Mesothelial cell of epicardium (in vitro differentiated cells): ENCODE measurements at regions not wholly inside any gene's neighbourhood (a gene's known extent, or its start where the extent isn't known, plus 50 kb on each side); places are given as distances from the start of the nearest gene placed in this dataset.
A peak's percentile ranks its signal among the peaks of the same experiment; 100 is the strongest.

Experiments used
- DNase-seq, 2 experiments: peaks; one replicate each; pipeline ENCODE4 v3.0.0; 2021; ENCODE audit warnings: low spot score in 2 of 2; ENCODE audit not compliant: unreplicated experiment in 2 of 2
- H3K27ac Mint-ChIP-seq: 2 replicates; pipeline ENCODE4 v1.8.0; 2021; ENCODE audit warnings: mixed read lengths
- H3K27me3 Mint-ChIP-seq: 2 replicates; pipeline ENCODE4 v1.8.0; 2021; ENCODE audit warnings: low read depth, mixed read lengths
- H3K36me3 Mint-ChIP-seq: 2 replicates; pipeline ENCODE4 v1.8.0; 2021; ENCODE audit warnings: mixed read lengths
- H3K4me1 Mint-ChIP-seq: 2 replicates; pipeline ENCODE4 v1.8.0; 2021; ENCODE audit warnings: mixed read lengths
- H3K4me3 Mint-ChIP-seq: 2 replicates; pipeline ENCODE4 v1.8.0; 2021; ENCODE audit warnings: mild to moderate bottlenecking, moderate library complexity, mixed read lengths
- H3K9me3 Mint-ChIP-seq: 2 replicates; pipeline ENCODE4 v1.8.0; 2021; ENCODE audit warnings: mixed read lengths
- TF ChIP-seq, protein P1 (sequence below): fragments of 200-600 bp; sonication (generic); IDR thresholded peaks from one replicate; pipeline ENCODE4 v1.5.0; 2021; ENCODE audit warnings: antibody characterized with exemption; ENCODE audit not compliant: unreplicated experiment

DNA sequence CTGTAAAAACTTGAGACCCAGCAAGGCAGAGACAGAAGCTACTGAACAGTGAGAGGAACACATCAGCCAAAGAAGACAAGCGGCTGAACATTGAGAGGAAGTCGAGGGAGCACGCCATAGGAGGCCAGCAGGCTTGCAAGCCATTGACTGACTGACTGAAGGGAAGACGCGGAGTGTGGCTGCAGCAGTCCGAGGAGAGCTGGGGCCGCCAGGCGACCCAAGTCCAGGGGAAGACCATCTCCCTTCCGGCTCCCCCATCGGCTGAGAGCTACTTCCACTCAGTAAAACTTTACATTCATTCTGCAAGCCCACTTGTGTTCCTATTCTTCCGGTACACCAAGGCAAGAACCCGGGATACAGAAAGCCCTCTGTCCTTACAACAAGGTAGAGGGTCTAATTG is 167.3 kb upstream of the MBL2 start:
- TF ChIP-seq, protein P1, sequence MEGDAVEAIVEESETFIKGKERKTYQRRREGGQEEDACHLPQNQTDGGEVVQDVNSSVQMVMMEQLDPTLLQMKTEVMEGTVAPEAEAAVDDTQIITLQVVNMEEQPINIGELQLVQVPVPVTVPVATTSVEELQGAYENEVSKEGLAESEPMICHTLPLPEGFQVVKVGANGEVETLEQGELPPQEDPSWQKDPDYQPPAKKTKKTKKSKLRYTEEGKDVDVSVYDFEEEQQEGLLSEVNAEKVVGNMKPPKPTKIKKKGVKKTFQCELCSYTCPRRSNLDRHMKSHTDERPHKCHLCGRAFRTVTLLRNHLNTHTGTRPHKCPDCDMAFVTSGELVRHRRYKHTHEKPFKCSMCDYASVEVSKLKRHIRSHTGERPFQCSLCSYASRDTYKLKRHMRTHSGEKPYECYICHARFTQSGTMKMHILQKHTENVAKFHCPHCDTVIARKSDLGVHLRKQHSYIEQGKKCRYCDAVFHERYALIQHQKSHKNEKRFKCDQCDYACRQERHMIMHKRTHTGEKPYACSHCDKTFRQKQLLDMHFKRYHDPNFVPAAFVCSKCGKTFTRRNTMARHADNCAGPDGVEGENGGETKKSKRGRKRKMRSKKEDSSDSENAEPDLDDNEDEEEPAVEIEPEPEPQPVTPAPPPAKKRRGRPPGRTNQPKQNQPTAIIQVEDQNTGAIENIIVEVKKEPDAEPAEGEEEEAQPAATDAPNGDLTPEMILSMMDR, result no peak
- no peak overlapping the region for H3K4me3 Mint-ChIP-seq
- H3K27ac Mint-ChIP-seq, result no peak overlapping the region
- peaks cover 5% of the 10 kb centered on the region for H3K36me3 Mint-ChIP-seq
- peaks cover 11% of the 10 kb centered on the region for H3K9me3 Mint-ChIP-seq
- peaks cover 11% of the 10 kb centered on the region for H3K4me1 Mint-ChIP-seq
- H3K27me3 Mint-ChIP-seq, result no peaks in the 10 kb centered on the region
- no peak for DNase-seq

DNA sequence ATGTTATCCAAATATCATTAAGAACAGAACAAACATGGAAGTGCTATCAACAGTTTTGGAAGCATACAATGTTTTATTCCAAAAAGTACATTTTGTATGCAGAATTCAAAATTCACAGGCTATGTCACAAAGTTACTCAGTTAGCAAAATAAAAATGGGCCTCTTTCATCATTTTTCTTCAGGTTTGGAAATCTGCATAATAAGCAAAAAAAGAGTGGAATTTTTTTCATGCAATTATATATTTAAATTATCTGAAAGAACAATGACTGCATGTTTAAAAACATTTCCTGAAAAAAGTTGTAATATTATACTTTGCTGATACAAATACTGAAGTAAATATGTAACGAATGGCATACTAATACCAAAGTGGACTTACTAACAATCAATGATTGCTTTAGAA is 161.2 kb upstream of the MBL2 start:
- Mint-ChIP-seq H3K9me3 (no peaks in the 10 kb centered on the region), H3K36me3 (no peaks in the 10 kb centered on the region), H3K27ac (no peak overlapping the region), H3K4me1 (peaks cover 11% of the 10 kb centered on the region), H3K27me3 (no peaks in the 10 kb centered on the region), H3K4me3 (no peak overlapping the region)
- TF ChIP-seq, protein P1, result no peak
- no peak for DNase-seq

GRCh38 chr10:52927678-52928077 is 155.1 kb upstream of the MBL2 start:
- H3K27ac Mint-ChIP-seq, result no peak overlapping the region
- H3K27me3 Mint-ChIP-seq, result no peaks in the 10 kb centered on the region
- peaks cover 19% of the 10 kb centered on the region for H3K4me1 Mint-ChIP-seq
- no peak for DNase-seq
- no peaks in the 10 kb centered on the region for H3K36me3 Mint-ChIP-seq
- TF ChIP-seq, protein P1, result no peak
- no peak overlapping the region for H3K4me3 Mint-ChIP-seq
- peaks cover 5% of the 10 kb centered on the region for H3K9me3 Mint-ChIP-seq

GRCh38 chr10:52923520-52923919 is 150.9 kb upstream of the MBL2 start:
- Mint-ChIP-seq H3K9me3 (peaks cover 9% of the 10 kb centered on the region), H3K27ac (peak overlapping the region; percentile 60), H3K36me3 (no peaks in the 10 kb centered on the region), H3K27me3 (no peaks in the 10 kb centered on the region), H3K4me3 (no peak overlapping the region), H3K4me1 (peaks cover 23% of the 10 kb centered on the region)
- DNase-seq, result no peak
- TF ChIP-seq, protein P1, result no peak

DNA sequence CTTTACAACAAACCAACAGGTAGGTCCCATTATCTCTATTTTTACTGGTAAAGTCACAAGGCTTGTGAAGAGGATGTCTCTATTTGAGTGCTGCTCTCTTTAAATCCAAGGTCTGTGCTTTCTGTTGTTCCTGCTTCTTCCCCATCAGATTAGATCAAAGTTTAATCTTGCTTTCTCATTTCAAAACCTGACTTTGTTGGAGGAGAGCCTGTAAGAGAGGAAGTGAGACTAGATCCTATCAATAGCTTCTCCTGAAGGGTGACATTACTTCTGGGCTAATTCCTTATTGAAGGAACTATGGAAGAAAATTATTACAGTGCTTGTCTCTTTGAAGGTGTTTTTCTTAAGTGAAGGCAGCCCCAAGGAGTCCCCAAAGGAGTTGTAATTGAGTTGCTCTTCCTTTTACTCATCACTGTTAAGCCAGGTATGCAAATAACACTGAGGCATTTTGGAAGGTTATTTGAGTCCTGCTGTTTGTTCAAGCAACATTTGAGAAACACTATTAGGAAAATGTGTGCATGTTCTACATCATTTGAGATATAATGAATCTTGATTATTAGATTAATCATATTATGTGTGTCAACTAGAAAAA is 146.2 kb upstream of the MBL2 start:
- H3K27ac Mint-ChIP-seq, result no peak overlapping the region
- H3K9me3 Mint-ChIP-seq, result peaks cover 4% of the 10 kb centered on the region
- no peaks in the 10 kb centered on the region for H3K27me3 Mint-ChIP-seq
- DNase-seq, result no peak
- no peaks in the 10 kb centered on the region for H3K36me3 Mint-ChIP-seq
- peaks cover 41% of the 10 kb centered on the region for H3K4me1 Mint-ChIP-seq
- H3K4me3 Mint-ChIP-seq, result no peak overlapping the region
- TF ChIP-seq, protein P1, result no peak

DNA sequence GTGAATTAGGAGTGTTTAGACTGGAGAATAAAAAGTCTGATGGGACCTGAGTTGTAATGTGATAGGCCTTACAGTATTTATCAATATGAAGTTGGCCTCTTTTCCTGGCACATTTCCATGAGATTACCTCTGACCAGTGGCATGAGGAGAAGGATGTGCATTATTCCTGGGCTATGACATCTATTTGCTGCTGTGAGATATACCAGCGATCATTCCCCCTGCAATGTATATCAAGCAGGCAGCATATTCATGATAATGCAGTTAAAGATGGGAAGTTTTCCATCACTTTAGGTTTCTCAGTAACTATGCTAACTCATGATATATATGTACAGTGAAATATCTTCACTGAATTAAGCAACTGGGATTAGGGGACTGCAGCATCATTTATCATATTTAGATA is 142.8 kb upstream of the MBL2 start:
- Mint-ChIP-seq H3K9me3 (no peaks in the 10 kb centered on the region), H3K4me1 (peaks cover 26% of the 10 kb centered on the region), H3K36me3 (no peaks in the 10 kb centered on the region), H3K27me3 (no peaks in the 10 kb centered on the region), H3K4me3 (no peak overlapping the region), H3K27ac (peak overlapping the region; percentile 73)
- DNase-seq, result no peak
- TF ChIP-seq, protein P1, result no peak
